ENCODE measurements at regions not wholly inside any gene's neighbourhood (a gene's known extent, or its start where the extent isn't known, plus 50 kb on each side); places are given as distances from the start of the nearest gene placed in this dataset.

- H3K9me3 ChIP-seq, result peaks cover 0 to 15% of the 10 kb centered on the region in 2 donors
- no peaks in the 10 kb centered on the region for H3K27me3 ChIP-seq
- no peak overlapping the region for H3K27ac ChIP-seq
- DNase-seq, result no peak
- no peaks in the 10 kb centered on the region for H3K4me1 ChIP-seq
- no peak for TF ChIP-seq CTCF (IDR thresholded peaks at IDR 0.05)
- no peak overlapping the region for H3K4me3 ChIP-seq
- H3K36me3 ChIP-seq, result no peaks in the 10 kb centered on the region
- ATAC-seq, result no peak
- intact Hi-C loops (cut with DNase I), result no loop called here
Measured at GRCh38 chr7:121810831-121811672, 61.9 kb upstream of the PTPRZ1 start.

GRCh38 chr7:121807078-121807477, 65.9 kb upstream of the PTPRZ1 start:
- intact Hi-C loops (cut with DNase I), result no loop called here
- H3K27ac ChIP-seq, result no peak overlapping the region
- no peaks in the 10 kb centered on the region for H3K4me1 ChIP-seq
- no peaks in the 10 kb centered on the region for H3K27me3 ChIP-seq
- DNase-seq (no peak), ATAC-seq (no peak)
- peaks cover 0 to 14% of the 10 kb centered on the region in 2 donors for H3K9me3 ChIP-seq
- H3K4me3 ChIP-seq, result no peak overlapping the region
- H3K36me3 ChIP-seq, result no peaks in the 10 kb centered on the region
- no peak for TF ChIP-seq CTCF (IDR thresholded peaks at IDR 0.05)

DNA sequence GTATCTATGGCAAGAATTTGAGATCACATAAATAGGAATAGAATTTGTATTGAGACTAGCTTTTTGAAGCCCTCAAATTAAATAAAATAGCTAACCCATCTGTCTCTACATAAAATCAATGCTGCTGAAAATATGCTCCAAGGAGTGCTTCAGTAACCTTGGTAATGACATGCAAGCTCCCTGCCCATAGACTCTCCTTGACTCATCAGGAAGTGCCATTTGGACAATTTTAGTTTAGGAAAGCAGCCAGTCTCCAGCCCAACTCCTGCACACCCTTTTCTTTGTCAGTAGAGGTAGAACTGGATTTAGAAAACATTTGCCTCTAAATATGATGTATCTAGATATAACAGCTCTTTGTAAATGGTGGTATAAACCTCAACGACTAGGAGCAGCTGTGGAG, 69.9 kb upstream of the PTPRZ1 start:
- Histone ChIP-seq H3K36me3 (no peaks in the 10 kb centered on the region), H3K4me3 (no peak overlapping the region), H3K4me1 (no peaks in the 10 kb centered on the region), H3K27ac (no peak overlapping the region), H3K27me3 (no peaks in the 10 kb centered on the region), H3K9me3 (peaks cover 0 to 14% of the 10 kb centered on the region in 2 donors)
- no peak for ATAC-seq
- intact Hi-C loops (cut with DNase I), result no loop called here
- no peak for DNase-seq
- no peak for TF ChIP-seq CTCF (IDR thresholded peaks at IDR 0.05)

- intact Hi-C loops (cut with DNase I), result no loop called here
- no peak overlapping the region for H3K27ac ChIP-seq
- ATAC-seq (no peak), DNase-seq (no peak)
- no peak overlapping the region for H3K4me3 ChIP-seq
- TF ChIP-seq CTCF (IDR thresholded peaks at IDR 0.05), result no peak
- no peaks in the 10 kb centered on the region for H3K4me1 ChIP-seq
- no peaks in the 10 kb centered on the region for H3K36me3 ChIP-seq
- no peaks in the 10 kb centered on the region for H3K27me3 ChIP-seq
- H3K9me3 ChIP-seq, result no peaks in the 10 kb centered on the region
Measured at GRCh38 chr7:121800916-121801675, 71.9 kb upstream of the PTPRZ1 start.

DNA sequence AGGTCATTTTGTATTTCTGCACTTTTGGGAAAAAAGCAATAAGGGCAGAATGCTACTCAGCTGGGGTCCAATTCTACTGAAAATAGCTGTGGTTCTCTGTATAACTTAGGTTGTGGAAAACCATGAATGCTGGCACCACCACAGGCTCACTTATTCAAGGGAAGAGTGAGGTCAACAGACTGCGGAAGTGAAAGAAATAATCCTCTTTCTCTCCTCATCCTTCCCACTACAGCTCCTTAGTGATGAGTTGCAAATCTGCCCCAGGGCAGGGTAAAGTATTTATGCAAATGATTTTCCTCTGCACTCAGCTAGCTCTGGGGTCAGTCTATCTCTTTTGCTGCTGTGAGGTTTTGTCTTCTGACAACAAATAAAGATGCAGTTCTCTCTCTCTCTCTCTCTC, 74.1 kb upstream of the PTPRZ1 start:
- Histone ChIP-seq H3K27me3 (no peaks in the 10 kb centered on the region), H3K9me3 (no peaks in the 10 kb centered on the region), H3K4me1 (no peaks in the 10 kb centered on the region), H3K27ac (no peak overlapping the region), H3K4me3 (no peak overlapping the region), H3K36me3 (no peaks in the 10 kb centered on the region)
- TF ChIP-seq CTCF (IDR thresholded peaks at IDR 0.05), result no peak
- intact Hi-C loops (cut with DNase I), result no loop called here
- ATAC-seq (no peak), DNase-seq (peak in 2 of 4 donors; percentile 53 to 81)
